AG09319 (cell line): ENCODE measurements at regions not wholly inside any gene's neighbourhood (a gene's known extent, or its start where the extent isn't known, plus 50 kb on each side); places are given as distances from the start of the nearest gene placed in this dataset.
"Not testable (repeated sequence)": the region's sequence is repeated elsewhere in the genome, so short reads cannot be mapped to it uniquely, and the experiment has no call there.

ENCODE experiments used
- DNase-seq: peaks from one replicate; pipeline ENCODE4 v3.0.0-alpha.2; 2010; ENCODE audit warnings: low read depth; ENCODE audit errors: extremely low read depth
- TF ChIP-seq, protein P1 (sequence below): IDR thresholded peaks from 2 replicates; pipeline ENCODE4 v1.5.1; 2011; ENCODE audit warnings: low read depth, mild to moderate bottlenecking, inconsistent platforms, low read length, moderate library complexity

DNA sequence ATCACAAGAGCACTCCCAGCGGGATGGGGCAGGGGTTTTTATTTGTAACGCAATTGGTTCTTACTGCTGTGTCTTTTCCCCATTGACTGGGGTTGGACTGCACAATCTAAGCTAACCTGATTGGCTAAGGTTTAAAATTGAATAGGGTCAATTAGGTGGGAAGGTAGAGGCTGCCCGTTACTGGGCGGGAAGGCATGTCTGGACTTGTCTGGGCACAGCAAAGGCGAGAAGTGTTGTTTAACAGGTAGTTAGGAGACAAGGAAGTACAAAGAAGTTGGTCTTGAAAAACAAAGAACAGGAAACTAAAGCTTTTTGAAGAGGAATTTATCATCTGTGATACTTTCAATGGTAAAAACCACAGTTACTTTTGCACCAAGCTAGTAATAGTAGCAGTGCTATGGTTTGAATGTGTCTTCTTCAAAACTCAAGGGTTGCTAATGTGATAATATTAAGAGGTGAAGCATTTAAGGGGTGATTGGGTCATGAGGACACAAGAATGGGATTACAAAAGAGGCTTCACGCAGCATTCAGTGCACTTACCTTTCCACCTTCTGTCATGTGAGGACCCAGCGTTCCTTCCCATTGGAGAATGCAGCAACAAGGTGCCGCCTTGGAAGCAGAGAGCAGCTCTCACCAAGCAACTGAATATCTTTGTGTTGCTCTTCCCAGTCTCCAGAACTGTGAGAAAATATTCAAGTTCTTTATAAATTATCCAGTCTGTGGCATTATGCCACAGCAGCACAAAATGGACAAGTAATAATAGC, 875.5 kb upstream of the SORCS1 start:
- no peak for DNase-seq
- TF ChIP-seq, protein P1, sequence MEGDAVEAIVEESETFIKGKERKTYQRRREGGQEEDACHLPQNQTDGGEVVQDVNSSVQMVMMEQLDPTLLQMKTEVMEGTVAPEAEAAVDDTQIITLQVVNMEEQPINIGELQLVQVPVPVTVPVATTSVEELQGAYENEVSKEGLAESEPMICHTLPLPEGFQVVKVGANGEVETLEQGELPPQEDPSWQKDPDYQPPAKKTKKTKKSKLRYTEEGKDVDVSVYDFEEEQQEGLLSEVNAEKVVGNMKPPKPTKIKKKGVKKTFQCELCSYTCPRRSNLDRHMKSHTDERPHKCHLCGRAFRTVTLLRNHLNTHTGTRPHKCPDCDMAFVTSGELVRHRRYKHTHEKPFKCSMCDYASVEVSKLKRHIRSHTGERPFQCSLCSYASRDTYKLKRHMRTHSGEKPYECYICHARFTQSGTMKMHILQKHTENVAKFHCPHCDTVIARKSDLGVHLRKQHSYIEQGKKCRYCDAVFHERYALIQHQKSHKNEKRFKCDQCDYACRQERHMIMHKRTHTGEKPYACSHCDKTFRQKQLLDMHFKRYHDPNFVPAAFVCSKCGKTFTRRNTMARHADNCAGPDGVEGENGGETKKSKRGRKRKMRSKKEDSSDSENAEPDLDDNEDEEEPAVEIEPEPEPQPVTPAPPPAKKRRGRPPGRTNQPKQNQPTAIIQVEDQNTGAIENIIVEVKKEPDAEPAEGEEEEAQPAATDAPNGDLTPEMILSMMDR, result no peak

DNA sequence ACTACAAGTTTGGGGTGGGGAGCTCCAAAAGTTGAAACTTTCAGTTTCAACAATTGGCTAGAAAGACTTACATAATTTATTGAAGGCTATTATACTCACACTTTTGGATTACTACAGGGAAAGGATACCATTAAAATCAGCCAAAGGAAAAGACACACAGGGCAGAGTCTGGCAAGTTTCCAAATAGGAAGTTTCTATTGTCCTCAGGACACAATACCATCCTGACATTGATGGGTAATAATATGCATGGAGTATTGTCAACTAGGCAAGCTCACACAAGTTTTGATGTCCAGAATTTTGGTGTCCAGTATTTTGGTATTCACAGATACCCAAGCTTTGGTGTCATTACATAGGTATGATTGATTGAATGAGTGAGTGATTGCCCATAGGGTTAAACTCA, 872.6 kb upstream of the SORCS1 start:
- TF ChIP-seq, protein P1, result no peak
- DNase-seq, result no peak

DNA sequence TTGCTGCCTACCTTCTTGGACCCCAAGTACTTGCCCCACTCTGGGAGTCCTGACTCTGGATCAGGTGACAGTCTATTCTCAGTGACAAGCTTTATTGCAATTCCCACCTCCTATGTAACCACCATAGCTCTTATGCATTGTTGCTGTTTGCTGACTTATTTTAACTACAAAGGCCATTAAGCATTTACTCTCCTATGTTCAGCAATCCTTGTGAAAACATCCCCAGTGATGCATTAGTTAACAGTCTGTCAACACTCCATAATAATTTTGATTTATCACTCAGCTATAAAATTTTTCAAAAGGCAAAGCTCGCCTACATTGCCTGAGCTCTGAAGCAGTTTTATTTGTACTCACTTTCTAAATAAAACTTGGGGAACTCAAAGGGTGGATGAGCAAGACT, 871.8 kb upstream of the SORCS1 start:
- no peak for DNase-seq
- TF ChIP-seq, protein P1, result no peak

DNA sequence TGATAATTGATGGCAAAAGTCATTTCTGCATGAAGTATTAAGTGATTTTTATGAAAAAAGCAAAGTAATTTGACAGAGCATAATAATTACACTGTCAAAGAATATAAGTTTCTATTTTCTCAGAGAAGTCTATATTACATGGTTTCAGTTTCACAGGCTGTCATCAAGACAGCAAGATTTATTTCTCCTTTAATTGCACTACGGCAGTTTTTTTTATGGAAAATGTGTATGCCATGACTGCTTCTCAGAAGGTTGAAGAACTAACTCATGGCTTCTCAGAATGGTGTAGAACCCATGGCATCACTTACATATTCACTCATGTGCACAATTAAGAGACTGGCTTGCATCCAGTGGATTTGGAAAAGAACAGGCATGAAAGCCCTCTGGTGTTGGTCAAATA, 870.3 kb upstream of the SORCS1 start:
- no peak for DNase-seq
- TF ChIP-seq, protein P1, result no peak

DNA sequence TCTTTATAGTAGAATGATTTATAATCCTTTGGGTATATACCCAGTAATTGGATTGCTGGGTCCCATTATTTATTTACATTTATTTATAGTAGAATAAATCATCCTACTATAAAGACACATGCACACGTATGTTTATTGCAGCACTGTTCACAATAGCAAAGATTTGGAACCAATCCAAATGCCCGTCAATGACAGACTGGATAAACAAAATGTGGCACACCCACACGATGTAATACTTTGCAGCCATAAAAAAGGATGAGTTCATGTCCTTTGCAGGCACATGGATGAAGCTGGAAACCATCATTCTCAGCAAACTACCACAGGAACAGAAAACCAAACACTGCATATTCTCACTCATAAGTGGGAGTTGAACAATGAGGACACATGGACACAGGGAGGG, 869.0 kb upstream of the SORCS1 start:
- DNase-seq, result not testable (repeated sequence)

DNA sequence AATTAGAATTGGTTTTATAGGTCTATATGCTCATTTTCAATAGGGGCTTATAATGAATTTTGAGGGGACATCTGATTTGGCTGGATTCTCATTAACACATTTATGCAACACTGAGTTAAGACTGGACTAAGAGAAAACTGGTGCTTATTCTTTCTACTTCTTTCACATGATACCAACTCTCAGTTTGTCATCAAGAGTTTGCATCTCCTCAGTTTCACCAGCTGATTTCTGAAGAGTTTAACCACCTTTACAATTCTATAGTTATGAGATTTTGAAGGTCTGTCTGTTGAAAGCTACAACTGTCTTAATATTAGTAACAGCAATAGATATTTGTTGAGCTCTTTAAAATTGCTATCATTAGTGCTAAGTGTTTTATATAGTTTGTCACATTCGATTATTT, 867.0 kb upstream of the SORCS1 start:
- DNase-seq, result no peak
- TF ChIP-seq, protein P1, result no peak

DNA sequence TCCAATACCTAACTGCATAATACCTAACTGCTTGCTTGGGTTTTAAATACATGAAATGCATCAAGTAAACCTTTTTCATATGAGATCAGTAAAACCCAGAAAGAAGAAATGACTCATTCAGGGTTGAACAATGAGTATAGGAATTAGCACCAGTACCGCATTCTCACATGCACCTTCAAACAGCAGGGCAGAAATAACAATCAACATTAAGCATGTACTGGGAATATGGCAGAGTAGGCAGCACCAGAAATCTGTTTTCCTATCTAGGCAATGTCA, 850.3 kb upstream of the SORCS1 start:
- no peak for DNase-seq

More for the DNA sequence above, 850.3 kb upstream of the SORCS1 start:
- TF ChIP-seq, protein P1, result no peak
